ENCODE measurements at regions not wholly inside any gene's neighbourhood (a gene's known extent, or its start where the extent isn't known, plus 50 kb on each side); places are given as distances from the start of the nearest gene placed in this dataset.
"Not testable (repeated sequence)": the region's sequence is repeated elsewhere in the genome, so short reads cannot be mapped to it uniquely, and the experiment has no call there.

GRCh38 chr5:162209005-162209605 lies 141.5 kb downstream of the GABRG2 start:
- DNase-seq = no peak

GRCh38 chr5:162214551-162214950 lies 147.0 kb downstream of the GABRG2 start:
- DNase-seq = no peak

GRCh38 chr5:162217037-162217436 lies 149.5 kb downstream of the GABRG2 start:
- DNase-seq = no peak

- DNase-seq = no peak
Observed at GRCh38 chr5:162221910-162222309, 154.3 kb downstream of the GABRG2 start.

GRCh38 chr5:162227075-162227474 lies 159.5 kb downstream of the GABRG2 start:
- no peak for DNase-seq

GRCh38 chr5:162230348-162230747 lies 162.8 kb downstream of the GABRG2 start:
- DNase-seq = no peak

- DNase-seq = no peak
Observed at GRCh38 chr5:162231522-162231921, 163.9 kb downstream of the GABRG2 start.

GRCh38 chr5:162240734-162241133 lies 173.2 kb downstream of the GABRG2 start:
- DNase-seq = no peak

GRCh38 chr5:162242416-162242815 lies 174.8 kb downstream of the GABRG2 start:
- no peak for DNase-seq

- DNase-seq = no peak
Observed at GRCh38 chr5:162243651-162244050, 176.1 kb downstream of the GABRG2 start.

- DNase-seq = no peak
Observed at GRCh38 chr5:162248107-162248713, 180.6 kb downstream of the GABRG2 start.

- no peak for DNase-seq
Observed at GRCh38 chr5:162256711-162257110, 189.1 kb downstream of the GABRG2 start.

GRCh38 chr5:162268694-162269481 lies 201.3 kb downstream of the GABRG2 start:
- DNase-seq = no peak

- no peak for DNase-seq
Observed at GRCh38 chr5:162272417-162272816, 204.8 kb downstream of the GABRG2 start.

- no peak for DNase-seq
Observed at GRCh38 chr5:162274679-162275078, 207.1 kb downstream of the GABRG2 start.

GRCh38 chr5:162275387-162275786 lies 207.8 kb downstream of the GABRG2 start:
- not testable (repeated sequence) for DNase-seq

- DNase-seq = no peak
Observed at GRCh38 chr5:162282191-162282590, 214.6 kb downstream of the GABRG2 start.

GRCh38 chr5:162283609-162284008 lies 216.0 kb downstream of the GABRG2 start:
- DNase-seq = no peak

GRCh38 chr5:162288647-162289296 lies 221.2 kb downstream of the GABRG2 start:
- no peak for DNase-seq

GRCh38 chr5:162289489-162289888 lies 221.9 kb downstream of the GABRG2 start:
- no peak for DNase-seq

GRCh38 chr5:162299793-162300192 lies 232.2 kb downstream of the GABRG2 start:
- no peak for DNase-seq

- DNase-seq = no peak
Observed at GRCh38 chr5:162301356-162301755, 233.8 kb downstream of the GABRG2 start.

GRCh38 chr5:162323466-162323865 lies 255.9 kb downstream of the GABRG2 start:
- DNase-seq = no peak

- DNase-seq = no peak
Observed at GRCh38 chr5:162324328-162324727, 256.8 kb downstream of the GABRG2 start.

All from activated naive CD4-positive, alpha-beta T cell treated with anti-CD3 and anti-CD28 coated beads, Interleukin-2, amount 50 U/mL, for 16 hours (primary cell).